Stimulated activated CD8-positive, alpha-beta memory T cell treated with anti-CD3 and anti-CD28 coated beads, Interleukin-4, amount 100 ng/mL, for 24 hours (primary cell): ENCODE measurements at regions not wholly inside any gene's neighbourhood (a gene's known extent, or its start where the extent isn't known, plus 50 kb on each side); places are given as distances from the start of the nearest gene placed in this dataset.

ENCODE experiments used
- DNase-seq: peaks from one replicate; pipeline ENCODE4 v3.0.0-alpha.2; 2020; ENCODE audit warnings: low read depth

DNA sequence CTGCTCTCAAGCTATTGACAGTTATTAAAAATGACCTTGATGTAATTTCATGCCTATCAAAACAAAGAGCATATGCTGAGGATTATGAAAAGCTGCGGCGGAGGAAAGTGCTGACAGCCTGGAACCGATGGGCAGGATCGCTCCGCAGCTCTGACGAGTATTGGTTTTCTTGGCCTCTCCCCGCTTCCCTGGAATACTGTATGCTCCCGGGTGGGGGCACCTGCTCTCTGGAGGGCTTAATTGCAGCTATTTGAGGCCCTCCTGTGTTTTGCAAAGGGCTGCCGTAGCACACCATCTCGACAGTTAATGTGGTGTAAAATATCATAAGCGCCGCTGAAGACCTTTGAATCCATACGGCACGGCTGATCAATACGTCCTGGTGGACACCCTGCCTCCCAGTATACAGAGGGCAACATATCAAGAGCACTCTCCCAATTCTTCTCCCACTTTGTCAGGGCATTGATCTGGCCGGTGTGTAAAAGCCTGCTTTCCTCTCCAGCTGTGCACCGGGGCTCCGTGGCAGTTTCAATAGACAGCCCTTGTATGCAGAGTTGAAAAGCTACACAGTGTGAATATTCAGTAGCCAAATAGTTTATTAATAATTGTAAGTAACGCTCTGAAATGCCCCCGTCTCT, 662.4 kb downstream of the GALR1 start:
- no peak for DNase-seq

DNA sequence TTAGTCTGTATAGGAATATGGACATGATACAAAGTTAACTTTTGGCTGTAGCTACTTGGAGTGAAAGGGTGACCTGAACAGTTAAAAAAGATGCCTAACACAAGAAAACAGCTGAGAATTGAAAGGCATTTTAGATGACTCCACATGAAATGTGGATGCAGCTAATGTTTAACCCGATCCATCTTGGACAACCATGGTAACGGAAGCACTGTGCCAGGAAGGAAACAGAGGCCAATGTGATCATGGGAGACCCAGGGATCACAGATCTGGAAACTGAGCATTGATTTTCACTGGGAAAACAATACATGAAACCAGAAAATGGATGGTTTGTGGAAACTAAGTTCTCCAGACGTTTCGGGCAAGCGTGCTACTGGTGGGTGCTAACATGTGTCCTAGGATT, 669.1 kb downstream of the GALR1 start:
- no peak for DNase-seq

DNA sequence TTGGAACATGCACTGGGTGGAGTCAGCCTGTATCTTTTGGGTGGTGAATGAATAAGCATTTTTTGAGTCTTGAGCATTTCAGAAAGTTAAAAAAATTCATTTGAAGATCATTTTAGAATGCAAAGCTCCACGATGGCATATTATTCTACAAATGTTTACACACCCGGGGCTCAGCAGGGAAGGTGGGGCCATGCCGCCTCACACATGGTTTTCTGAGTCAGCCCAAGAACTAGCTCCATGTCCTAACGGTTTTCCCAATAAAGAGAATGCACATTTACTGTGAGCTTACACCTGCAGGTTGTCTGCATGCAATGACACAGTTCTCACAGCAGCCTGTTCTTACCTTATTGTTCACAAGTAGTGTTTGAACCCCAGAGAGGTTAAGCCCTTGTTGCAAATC, 670.3 kb downstream of the GALR1 start:
- DNase-seq = no peak

DNA sequence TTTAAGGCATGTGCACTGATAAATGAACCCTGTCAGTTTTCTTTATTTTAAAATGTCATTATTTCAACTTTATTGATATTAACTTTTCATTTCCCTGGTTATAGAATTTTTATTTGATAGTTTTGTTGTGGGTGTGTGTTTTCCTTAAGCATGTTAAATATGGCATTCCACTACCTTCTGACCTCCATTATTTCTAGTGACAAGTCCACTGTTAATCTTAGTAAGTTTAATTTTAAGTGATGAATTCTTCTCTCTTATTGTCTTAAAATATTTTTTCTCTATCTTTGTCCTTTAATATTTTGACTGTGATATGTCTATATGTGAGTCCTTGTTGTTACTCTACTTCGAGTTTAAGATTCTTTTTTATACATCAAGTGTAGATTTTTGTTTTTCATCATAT, 685.7 kb downstream of the GALR1 start:
- no peak for DNase-seq

DNA sequence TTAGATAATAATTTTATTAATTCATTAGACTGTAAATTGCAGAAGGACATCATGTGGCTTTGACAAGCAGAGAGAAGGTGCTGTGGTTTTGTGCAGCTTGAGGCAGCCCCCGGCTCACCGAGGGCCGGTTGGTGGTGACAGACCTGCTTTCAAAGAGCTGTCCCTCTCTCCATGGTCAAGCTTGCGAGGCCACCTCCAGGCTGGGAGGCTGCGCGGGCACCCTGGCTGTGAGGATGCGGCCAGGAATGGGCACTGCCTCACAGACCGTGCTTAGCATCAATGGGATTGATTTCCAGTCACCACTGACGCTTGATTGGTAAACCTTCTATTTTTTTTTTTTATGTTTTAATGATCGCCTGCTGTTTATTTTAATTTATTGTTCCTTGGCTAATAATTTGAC, 690.9 kb downstream of the GALR1 start:
- no peak for DNase-seq

- DNase-seq = no peak
Observed at GRCh38 chr18:77944533-77944932, 694.9 kb downstream of the GALR1 start.

GRCh38 chr18:77948567-77948966, 698.9 kb downstream of the GALR1 start:
- DNase-seq = no peak

DNA sequence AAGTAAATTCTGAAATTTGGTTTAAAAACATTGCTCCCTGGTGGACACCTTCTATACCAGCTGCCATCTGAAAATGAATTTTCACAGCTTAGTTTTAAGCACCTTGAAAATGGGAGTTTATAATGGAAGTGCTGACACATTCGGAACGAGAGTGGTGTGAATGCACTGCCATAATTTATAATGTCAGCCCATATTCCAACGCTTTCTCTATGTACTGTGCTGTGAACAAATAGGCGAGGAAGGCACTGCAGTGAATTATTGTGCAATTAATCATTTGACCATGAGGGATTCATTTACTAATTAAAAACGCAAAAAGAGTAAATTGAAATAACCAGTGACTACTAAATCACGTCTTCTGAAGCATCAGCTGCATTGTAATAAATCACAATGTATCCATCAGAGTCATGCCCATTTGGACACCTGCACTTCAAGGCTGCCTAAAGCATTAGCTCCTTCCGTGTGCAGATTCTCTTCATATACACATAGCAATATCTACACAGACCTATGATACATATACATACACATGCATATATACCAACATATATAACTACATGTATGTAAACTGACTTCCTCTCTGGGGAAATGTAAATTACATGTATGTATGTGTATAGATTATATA, 699.8 kb downstream of the GALR1 start:
- no peak for DNase-seq

DNA sequence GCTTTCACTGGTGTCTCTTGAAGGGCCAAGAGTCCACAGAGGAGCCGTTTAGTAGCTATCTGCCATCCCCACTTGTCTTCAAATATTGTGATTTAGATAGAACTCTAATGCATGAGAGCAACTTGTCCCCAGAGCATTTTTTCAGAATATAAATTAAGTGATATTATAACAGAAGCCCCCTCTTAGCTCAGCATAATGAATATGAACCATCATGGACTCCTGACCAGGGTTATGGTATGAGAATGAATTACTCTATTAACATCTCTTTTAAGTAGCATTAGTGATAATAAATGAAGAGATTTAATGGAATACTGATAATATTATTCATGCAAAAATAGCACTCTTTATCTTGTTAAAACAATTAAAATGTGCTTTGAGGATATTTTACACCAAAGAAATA, 709.6 kb downstream of the GALR1 start:
- DNase-seq = no peak

GRCh38 chr18:77960791-77961410, 711.3 kb downstream of the GALR1 start:
- no peak for DNase-seq

GRCh38 chr18:77967071-77967470, 717.4 kb downstream of the GALR1 start:
- no peak for DNase-seq

- no peak for DNase-seq
Observed at GRCh38 chr18:77967791-77968190, 718.1 kb downstream of the GALR1 start.

DNA sequence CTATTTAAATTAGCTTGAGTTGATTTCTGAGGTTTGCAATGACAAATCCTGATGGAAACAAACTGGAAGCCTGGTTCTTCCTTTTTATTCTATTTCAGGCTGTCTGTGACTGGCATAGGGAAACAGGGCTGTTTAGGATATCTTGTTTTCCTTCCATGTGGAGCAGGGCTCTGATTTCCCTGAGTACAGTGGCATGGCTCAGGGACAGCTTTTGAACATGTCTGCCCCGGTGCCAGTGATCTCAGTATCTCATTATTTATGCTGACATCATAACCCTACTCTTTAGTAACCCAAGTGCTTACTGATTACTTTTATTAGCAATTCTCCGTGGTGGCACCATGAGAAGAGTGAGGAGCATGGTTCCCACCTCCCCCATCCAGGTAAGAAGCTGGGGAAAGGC, 720.3 kb downstream of the GALR1 start:
- no peak for DNase-seq

DNA sequence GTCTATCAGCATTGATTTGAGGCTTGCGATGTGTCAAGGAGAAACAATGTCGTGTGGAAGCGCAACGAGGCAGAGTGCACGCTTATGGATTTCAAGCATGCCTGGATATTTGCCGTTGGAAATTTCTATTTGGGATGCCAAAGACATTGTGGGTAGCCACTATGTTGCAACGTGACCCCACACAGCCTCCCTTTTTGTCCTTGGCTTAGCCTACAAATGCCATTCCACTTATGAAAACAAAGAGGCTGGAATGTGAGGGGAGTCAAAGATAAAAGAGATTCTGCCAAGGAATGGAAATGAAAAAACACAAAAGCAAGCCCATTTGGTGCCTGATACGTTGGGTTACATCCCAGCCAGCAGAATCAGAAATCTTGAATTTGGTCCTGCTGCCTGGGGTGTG, 721.2 kb downstream of the GALR1 start:
- no peak for DNase-seq

- no peak for DNase-seq
Observed at GRCh38 chr18:77973745-77974144, 724.1 kb downstream of the GALR1 start.

DNA sequence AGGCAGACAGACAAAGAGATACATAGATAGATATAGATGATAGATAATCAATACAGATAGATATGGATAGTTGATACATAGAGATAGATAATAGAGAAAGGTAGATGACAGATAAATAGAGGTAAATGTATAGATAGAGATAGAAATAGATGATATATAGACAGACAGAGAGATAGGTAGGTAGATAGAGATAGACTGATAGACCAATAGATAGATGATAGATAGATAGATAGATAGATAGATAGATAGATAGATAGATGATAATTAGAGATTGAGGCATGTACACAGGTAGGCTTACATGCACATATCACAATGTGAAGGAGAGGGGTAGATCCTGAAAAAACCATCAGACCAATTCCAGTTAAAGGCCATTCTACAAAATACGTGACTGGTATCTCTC, 724.7 kb downstream of the GALR1 start:
- no peak for DNase-seq

DNA sequence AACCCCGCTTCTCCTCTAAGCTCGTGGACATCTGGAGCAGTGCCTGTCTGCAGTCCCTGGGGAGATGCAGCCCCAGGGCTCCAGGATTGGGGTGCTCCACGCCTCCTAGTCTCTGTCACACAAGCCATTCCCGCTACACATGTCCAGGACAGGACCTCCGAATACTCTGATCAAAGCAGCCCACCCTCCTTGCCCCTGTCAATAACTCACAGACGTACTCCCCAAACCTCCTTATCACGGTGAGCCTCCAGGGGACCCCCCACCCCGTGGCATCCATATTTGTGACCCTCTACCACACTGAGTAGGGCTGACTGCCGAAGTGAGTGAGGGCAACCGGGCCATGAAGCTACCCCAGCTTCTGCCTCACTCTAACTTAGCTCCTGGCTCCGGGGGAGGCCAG, 727.7 kb downstream of the GALR1 start:
- DNase-seq = no peak

DNA sequence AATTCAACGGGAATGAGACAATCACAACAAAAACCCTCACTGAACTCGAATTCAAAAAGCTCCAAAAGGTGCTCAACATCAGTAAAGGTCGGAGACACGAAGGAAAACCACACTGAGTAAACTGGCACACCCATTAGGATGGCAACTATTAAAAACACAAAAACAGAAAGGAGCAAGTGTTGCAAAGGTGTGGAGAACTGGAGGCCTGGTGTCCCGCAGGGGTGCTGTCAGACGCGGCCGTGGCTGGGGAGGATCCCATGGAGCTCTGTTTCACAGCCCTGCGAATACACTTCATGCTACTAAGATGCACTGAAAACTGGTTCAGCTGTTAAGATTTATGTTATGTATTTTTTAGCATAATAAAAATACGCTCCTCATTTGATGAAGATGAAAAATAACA, 730.6 kb downstream of the GALR1 start:
- DNase-seq = no peak

DNA sequence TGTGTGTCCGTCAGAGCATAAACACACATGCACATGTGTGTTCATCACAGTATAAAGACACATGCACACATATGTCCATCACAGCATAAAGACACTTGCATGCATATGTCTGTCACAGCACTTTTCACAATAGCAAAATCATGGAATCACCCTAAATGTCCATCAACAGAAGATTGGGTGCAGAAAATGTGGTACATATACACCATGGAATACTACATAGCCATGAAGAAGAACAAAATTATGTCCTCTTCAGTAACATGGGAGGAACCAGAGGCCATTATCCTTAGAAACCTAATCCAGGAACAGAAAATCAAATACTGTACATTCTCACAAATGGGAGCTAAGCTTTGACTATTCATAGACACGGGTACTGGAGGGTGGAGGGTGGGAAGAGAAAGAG, 732.2 kb downstream of the GALR1 start:
- no peak for DNase-seq

DNA sequence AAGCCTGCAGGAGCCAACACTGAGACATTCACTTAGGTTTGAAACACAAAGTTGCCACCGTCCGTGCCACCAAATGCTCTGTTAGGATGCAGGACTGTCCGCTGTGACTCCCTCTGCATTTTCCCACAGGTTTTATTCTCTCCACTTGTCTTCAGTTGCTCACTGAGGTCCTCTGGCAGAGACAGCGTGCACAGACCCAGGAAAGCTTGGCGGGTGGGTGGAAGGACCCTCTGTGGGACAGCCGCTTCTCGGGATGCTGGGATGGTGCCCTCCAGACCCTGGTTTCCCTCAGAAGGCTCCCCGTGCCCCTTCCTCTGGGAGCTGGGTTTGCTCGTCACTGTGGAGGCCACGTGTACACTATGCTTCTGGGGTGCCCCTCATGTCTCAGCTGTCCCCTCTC, 733.6 kb downstream of the GALR1 start:
- no peak for DNase-seq

GRCh38 chr18:77984178-77984577, 734.5 kb downstream of the GALR1 start:
- DNase-seq = no peak

DNA sequence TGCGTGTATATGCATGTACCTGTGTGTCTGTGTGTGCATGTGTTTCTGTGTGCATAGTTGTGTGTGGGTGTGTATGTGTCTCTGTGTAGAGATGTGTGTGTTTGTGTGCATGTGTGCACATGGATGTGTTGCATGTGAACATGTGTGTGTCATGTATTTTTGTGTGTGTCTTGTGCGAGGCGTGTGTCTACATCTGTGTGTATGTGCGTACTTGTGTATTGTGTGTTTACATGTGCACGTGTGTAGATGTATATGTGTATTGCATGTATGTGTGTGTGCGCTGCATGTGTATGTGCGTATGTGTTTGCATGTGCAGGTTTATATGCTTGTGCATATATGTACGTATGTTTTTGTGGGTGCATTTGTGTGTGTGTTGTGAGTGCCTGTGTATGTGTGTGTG, 735.2 kb downstream of the GALR1 start:
- DNase-seq = no peak

DNA sequence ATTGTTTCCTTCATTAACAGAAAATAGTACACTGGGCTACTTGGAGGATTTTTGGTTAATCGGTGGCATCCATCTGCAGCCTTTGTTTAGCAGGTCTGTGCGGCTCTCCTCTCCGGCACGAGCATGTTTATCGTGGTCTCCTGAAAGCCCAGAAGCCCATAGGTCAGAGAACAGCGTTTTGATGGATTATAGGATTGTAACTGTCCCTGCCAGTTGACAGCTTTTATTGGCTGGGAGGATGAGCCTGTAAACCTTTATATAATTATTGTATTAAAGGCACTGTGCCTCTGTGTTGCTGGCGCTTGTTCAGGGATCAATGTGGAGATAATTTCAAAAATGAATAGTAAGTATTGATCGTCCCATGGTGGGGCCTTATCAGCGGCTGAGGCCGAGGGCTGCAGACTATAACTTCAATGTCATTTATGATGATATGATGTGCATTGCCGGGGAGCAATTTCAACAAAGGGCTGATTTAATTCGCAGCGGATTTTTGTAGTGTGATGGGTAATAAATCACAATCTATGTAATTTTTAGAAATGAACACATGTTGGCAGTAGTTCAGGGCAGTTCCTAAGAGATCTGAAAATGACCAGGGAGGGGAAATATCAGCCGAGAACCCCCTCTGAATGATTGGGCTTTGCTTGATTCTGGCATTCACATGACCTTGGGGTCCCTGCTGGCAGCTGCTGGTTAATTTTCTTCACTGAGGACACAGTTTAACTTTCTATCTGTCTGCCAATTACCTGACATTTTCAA, 736.1 kb downstream of the GALR1 start:
- no peak for DNase-seq
